ENCODE measurements at regions not wholly inside any gene's neighbourhood (a gene's known extent, or its start where the extent isn't known, plus 50 kb on each side); places are given as distances from the start of the nearest gene placed in this dataset.

DNA sequence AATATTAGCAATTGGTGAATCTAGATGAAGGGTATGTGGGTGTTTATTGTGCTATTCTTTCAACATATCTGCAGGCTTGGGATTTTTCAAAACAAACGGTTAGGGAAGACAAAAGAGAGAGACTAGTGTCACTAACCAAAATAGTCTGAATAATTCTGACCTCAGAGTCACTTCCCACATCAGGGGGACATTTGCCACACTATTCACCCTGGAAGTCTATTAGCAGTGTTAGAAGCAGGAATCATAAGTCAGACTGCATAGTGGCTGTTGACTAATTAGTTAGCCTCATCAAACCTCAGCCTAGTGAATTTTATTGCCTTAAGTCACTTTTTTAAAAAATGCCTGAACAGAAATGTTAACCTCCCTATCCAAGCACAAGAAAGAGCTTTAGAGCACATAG is 169.2 kb upstream of the RGMB start:
- TF ChIP-seq POLR2AphosphoS5 (IDR thresholded peaks at IDR 0.05; ENCODE audit: low read depth, low read length) (no peak), TAF1 (IDR thresholded peaks at IDR 0.05; ENCODE audit: borderline replicate concordance, low read depth, low read length) (no peak), POLR2A (IDR thresholded peaks at IDR 0.05; ENCODE audit: low read depth, low read length) (no peak)
- no peak for FAIRE-seq
- no peak for DNase-seq (ENCODE audit: insufficient read length)

DNA sequence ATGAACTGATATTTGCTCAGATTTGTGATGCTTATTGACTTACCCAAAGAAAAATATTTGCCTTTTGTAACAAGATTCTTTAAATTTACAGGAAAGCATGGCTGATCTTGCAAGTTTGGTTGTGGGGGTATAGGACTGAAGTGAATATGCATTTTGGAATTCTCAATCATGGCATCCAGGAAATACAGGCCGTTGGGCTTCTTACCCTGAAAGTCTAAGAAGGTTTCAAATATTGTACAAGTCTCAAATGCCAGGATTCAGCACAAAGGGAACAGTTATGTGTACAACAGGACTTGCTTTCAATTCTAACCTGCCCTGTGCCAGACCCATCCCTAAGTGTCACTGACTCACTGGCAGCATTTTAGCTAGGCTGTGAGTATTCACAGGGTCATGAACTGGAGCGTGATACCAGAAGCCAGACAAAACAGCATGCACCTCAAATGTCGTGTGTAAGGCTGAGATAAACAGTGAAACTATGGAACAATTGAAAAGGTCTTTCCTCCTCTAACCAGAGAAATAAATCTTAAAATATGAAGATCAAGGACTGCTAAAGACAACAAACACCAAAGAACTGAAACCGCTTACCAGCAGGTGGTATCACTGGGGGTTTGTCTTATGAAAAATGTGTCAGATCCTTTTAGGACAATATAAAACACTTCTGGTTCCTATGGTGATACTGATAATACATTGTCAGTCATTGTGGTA is 168.6 kb upstream of the RGMB start:
- DNase-seq (ENCODE audit: insufficient read length): no peak
- no peak for FAIRE-seq
- TF ChIP-seq TAF1 (IDR thresholded peaks at IDR 0.05; ENCODE audit: borderline replicate concordance, low read depth, low read length) (no peak), POLR2A (IDR thresholded peaks at IDR 0.05; ENCODE audit: low read depth, low read length) (no peak), POLR2AphosphoS5 (IDR thresholded peaks at IDR 0.05; ENCODE audit: low read depth, low read length) (no peak)

DNA sequence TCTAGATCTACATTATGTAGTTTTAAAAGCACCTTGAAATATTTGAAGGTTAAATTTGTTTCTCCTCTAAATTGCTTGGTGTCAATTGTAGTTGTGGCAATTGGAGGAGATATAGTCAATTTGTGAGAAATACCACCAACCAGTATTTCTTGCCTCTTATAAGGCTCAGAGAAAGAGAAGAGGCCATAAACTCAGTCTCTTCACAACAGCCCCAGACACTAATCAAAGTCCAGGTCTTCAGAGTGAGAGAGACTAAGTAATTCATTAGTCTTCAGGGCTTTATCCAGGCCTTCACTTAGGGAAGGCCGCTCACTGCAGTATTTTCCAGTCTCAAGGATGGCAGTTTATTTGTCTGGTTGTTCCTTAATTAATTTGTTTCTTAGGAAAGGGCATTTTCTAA is 168.0 kb upstream of the RGMB start:
- FAIRE-seq (no peak), DNase-seq (ENCODE audit: insufficient read length) (no peak)
- no peak for TF ChIP-seq POLR2A (IDR thresholded peaks at IDR 0.05; ENCODE audit: low read depth, low read length)
- no peak for TF ChIP-seq POLR2AphosphoS5 (IDR thresholded peaks at IDR 0.05; ENCODE audit: low read depth, low read length)
- TF ChIP-seq TAF1 (IDR thresholded peaks at IDR 0.05; ENCODE audit: borderline replicate concordance, low read depth, low read length): no peak

DNA sequence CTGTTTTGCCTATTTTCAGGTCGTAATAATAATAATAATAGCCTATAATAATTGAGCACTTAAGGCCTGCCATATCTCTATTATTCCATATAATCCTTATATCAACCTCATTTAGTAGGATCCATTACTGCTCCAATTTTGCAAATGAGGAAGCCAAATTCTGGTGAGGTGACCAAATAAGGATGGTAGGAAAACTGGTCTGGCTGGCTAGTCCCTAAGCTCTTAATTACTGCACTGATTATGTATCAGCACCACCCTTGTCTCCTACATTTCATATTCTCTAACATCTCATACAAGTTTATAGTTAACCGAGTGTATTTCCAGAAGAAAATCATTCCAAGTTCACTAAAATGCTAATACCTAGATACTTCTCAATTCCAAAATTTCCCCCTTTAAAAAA is 166.5 kb upstream of the RGMB start:
- DNase-seq (ENCODE audit: insufficient read length): no peak
- no peak for FAIRE-seq
- TF ChIP-seq POLR2AphosphoS5 (IDR thresholded peaks at IDR 0.05; ENCODE audit: low read depth, low read length): no peak
- no peak for TF ChIP-seq TAF1 (IDR thresholded peaks at IDR 0.05; ENCODE audit: borderline replicate concordance, low read depth, low read length)
- TF ChIP-seq POLR2A (IDR thresholded peaks at IDR 0.05; ENCODE audit: low read depth, low read length): no peak

DNA sequence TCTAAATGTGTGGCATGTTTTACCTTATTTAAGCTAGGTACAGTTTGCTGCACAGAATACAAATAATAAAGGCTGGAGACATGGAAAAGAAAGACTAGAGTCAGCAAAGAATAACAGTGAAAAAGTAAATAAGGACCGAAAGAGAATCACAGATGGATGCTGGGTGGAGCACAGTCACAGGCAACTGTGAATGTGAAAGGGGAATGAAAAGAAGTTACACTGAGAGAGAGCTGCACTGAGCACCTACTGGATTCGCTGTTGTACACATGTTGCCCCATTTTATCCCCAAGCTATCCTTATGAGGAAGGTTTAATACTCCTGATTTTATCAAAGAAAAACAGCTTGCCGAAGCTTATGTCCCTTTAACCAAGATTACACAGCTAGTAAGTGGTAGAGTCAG is 165.4 kb upstream of the RGMB start:
- no peak for TF ChIP-seq POLR2AphosphoS5 (IDR thresholded peaks at IDR 0.05; ENCODE audit: low read depth, low read length)
- no peak for TF ChIP-seq POLR2A (IDR thresholded peaks at IDR 0.05; ENCODE audit: low read depth, low read length)
- no peak for TF ChIP-seq TAF1 (IDR thresholded peaks at IDR 0.05; ENCODE audit: borderline replicate concordance, low read depth, low read length)
- DNase-seq (ENCODE audit: insufficient read length) (no peak), FAIRE-seq (no peak)

DNA sequence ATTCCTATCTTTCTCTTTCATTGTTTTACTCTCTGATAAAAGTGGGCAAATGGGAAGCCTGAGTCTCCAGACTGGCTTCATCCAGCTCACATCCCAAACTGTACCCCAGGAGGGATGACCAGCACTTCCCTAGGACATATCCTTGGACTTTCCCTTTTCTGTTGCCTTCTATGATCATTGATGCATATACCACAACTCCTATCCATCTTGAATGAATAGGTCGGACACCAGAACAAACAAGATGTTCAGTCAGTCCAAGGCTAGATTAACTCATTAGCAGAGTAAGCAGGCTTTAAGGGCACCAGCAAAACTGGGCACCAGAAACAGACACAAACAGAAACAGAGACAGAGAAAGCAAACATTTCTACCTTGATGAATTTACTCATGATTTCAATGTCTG is 159.1 kb upstream of the RGMB start:
- DNase-seq (ENCODE audit: insufficient read length): no peak
- TF ChIP-seq TAF1 (IDR thresholded peaks at IDR 0.05; ENCODE audit: borderline replicate concordance, low read depth, low read length) (no peak), POLR2AphosphoS5 (IDR thresholded peaks at IDR 0.05; ENCODE audit: low read depth, low read length) (no peak), POLR2A (IDR thresholded peaks at IDR 0.05; ENCODE audit: low read depth, low read length) (no peak)
- FAIRE-seq: no peak

DNA sequence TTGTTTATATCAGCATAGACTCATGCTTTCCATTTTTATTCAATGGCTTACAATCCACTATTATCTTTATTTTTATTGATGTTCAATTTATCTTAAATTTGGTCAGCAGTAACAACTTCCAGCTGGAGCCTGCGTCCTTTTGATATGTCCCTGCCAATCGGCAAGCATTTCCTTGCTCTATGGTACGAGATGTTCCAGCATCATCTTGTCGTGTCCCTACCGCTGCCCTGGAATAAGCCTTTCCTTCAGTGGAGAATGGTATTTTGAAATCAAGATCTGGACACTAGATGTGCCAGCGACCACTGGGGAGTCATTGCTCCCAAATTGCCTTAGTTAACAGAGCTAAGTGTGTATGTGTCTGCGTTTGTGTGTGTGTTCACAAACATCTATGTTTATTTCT is 151.6 kb upstream of the RGMB start:
- DNase-seq (ENCODE audit: insufficient read length): no peak
- FAIRE-seq: no peak
- TF ChIP-seq POLR2AphosphoS5 (IDR thresholded peaks at IDR 0.05; ENCODE audit: low read depth, low read length): no peak
- no peak for TF ChIP-seq TAF1 (IDR thresholded peaks at IDR 0.05; ENCODE audit: borderline replicate concordance, low read depth, low read length)
- no peak for TF ChIP-seq POLR2A (IDR thresholded peaks at IDR 0.05; ENCODE audit: low read depth, low read length)

DNA sequence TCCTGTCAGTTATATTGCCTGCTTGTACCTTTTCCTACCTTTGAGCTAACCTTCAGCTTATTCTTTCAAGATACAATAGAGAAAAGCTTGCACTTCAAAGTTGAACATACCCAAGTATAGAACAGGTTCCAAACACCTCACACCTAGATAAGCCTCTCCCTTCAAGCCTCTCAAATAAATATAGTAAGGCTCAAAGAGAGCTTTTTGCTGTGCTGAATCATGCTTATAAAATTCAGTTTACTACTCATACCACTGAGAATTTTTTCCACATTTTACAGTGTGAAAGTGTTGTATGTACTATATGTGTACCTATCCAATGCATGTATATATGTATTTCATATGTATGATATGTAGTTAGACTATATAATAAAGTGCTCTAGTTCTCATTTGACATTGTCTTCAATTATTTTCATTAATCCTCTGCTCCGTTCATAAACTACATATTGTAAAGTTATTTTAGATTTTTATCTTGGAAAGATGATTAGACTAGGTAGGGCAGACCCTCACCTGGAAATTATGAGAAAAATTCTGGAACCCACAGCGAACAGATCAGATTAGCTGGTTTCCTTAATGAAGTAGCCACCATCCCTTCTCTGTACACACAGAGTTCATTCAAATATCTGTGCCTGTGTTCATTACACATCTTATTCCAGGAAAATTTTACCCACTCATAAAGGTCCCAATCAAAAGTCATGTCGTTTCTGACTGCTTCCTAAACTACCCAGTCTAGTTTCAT is 149.2 kb upstream of the RGMB start:
- DNase-seq (ENCODE audit: insufficient read length) (no peak), FAIRE-seq (no peak)
- TF ChIP-seq POLR2A (IDR thresholded peaks at IDR 0.05; ENCODE audit: low read depth, low read length): no peak
- no peak for TF ChIP-seq TAF1 (IDR thresholded peaks at IDR 0.05; ENCODE audit: borderline replicate concordance, low read depth, low read length)
- no peak for TF ChIP-seq POLR2AphosphoS5 (IDR thresholded peaks at IDR 0.05; ENCODE audit: low read depth, low read length)

DNA sequence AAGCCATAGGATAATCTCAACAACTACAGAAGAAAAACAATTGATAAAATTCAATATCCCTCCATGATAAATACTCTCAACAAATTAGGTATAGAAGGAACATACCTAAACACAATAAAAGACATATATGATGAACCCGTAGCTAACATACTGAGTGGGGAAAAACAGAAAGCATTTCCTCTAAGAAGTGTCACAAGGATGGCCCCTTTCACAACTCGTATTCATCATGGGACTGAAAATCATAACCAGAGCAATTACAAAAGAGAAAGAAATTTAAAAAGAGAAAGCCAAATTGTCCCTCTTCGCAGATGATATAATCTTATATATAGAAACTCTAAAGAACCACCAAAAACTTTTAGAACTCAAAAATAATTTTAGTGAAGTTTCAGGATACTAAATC is 146.3 kb upstream of the RGMB start:
- FAIRE-seq: no peak
- DNase-seq (ENCODE audit: insufficient read length): no peak
- TF ChIP-seq TAF1 (IDR thresholded peaks at IDR 0.05; ENCODE audit: borderline replicate concordance, low read depth, low read length) (no peak), POLR2A (IDR thresholded peaks at IDR 0.05; ENCODE audit: low read depth, low read length) (no peak), POLR2AphosphoS5 (IDR thresholded peaks at IDR 0.05; ENCODE audit: low read depth, low read length) (no peak)

DNA sequence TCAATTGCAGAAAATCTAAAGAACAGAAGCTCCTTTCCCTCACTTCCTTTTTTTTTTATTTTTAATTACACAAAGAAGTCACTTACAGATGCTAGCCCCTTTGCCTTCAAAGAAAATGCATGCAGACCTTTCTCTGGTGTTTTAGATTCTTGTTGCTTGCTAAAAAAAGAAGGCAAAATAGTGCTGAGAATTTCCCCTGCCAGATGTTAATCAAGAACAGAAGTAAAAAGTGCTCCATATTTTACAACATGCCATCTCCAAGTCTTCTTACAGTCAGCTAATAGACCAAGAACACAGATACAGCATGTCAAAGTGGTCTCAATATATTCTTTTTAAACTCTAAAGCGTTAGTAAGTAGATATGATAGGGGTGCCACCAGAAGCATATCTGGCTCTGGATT is 142.8 kb upstream of the RGMB start:
- TF ChIP-seq POLR2AphosphoS5 (IDR thresholded peaks at IDR 0.05; ENCODE audit: low read depth, low read length) (no peak), TAF1 (IDR thresholded peaks at IDR 0.05; ENCODE audit: borderline replicate concordance, low read depth, low read length) (no peak), POLR2A (IDR thresholded peaks at IDR 0.05; ENCODE audit: low read depth, low read length) (no peak)
- FAIRE-seq (no peak), DNase-seq (ENCODE audit: insufficient read length) (no peak)

DNA sequence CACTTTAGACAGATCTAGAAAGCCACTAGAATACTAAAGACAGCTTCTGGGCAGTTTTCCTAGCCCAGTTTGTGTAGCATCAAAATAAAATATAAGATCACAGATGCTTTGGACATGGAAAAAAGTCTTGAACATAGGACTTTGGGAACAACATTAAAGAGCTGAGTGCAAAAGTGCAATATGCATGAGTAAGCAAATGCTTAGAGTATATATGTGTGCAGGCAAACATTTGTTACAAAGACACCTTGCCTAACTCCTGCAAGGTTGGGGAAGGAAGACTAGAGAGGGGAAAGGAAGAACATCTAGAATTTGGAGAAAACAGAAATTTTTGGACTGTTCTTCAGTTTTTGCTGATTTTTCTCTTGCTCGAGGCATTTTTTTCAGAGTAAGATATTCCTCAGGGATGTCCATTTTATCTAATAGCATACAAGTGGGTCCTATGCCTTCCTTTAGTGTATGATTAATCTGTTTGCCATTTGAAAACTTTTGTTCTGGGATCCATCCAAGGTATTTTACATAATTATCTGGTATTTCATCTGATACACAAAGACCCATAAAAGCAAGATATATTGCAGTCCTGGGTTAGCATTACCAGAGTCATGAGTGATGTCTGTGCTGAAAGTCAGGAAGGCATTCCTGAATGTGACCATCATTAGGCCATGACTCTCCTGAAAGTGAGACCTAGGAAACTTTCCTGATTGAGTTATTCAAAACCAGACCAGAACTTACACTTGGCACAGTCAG is 142.0 kb upstream of the RGMB start:
- FAIRE-seq (no peak), DNase-seq (ENCODE audit: insufficient read length) (no peak)

More for the DNA sequence above, 142.0 kb upstream of the RGMB start:
- TF ChIP-seq POLR2AphosphoS5 (IDR thresholded peaks at IDR 0.05; ENCODE audit: low read depth, low read length) (no peak), POLR2A (IDR thresholded peaks at IDR 0.05; ENCODE audit: low read depth, low read length) (no peak), TAF1 (IDR thresholded peaks at IDR 0.05; ENCODE audit: borderline replicate concordance, low read depth, low read length) (no peak)

All from GM12892 (cell line).